ENCODE measurements at regions not wholly inside any gene's neighbourhood (a gene's known extent, or its start where the extent isn't known, plus 50 kb on each side); places are given as distances from the start of the nearest gene placed in this dataset.

- Histone ChIP-seq H3K27ac (ENCODE audit: low read depth in 2 of 2, low read length in 1 of 2) (no peak overlapping the region), H3F3A (replicated peaks; ENCODE audit: insufficient read depth) (no peaks in the 10 kb centered on the region), H2AFZ (ENCODE audit: low read depth) (no peak overlapping the region), H3K4me1 (ENCODE audit: control insufficient read depth in 1 of 2, insufficient read depth in 2 of 2, low read depth in 1 of 2, low read length in 1 of 2) (peaks cover 0 to 2% of the 10 kb centered on the region in 2 experiments; a peak in 1 of 4 replicates), H3K4me2 (no peak overlapping the region), H3K79me2 (ENCODE audit: insufficient read depth) (no peaks in the 10 kb centered on the region), H3K27me3 (ENCODE audit: insufficient read depth) (no peaks in the 10 kb centered on the region), H3K9ac (no peak overlapping the region), H3K36me3 (replicated peaks in 1 of 2; ENCODE audit: control insufficient read depth in 1 of 2, insufficient read depth in 2 of 2, low read length in 1 of 2) (no peaks in the 10 kb centered on the region), H4K20me1 (ENCODE audit: insufficient read depth) (no peaks in the 10 kb centered on the region), H3K4me3 (ENCODE audit: low read depth in 2 of 2, low read length in 1 of 2) (no peak overlapping the region), H3K9me2 (no peaks in the 10 kb centered on the region), H3K9me3 (no peaks in the 10 kb centered on the region)
- TF ChIP-seq TAF1 (IDR thresholded peaks at IDR 0.05; ENCODE audit: borderline replicate concordance, low read depth, low read length) (no peak), GABPA (IDR thresholded peaks at IDR 0.05; ENCODE audit: low read depth) (no peak), REST (IDR thresholded peaks at IDR 0.05; ENCODE audit: low read depth, low read length) (no peak), EZH2phosphoT487 (IDR thresholded peaks at IDR 0.05; ENCODE audit: borderline replicate concordance, low read depth) (no peak), ELF1 (IDR thresholded peaks at IDR 0.05) (no peak), MEF2A (IDR thresholded peaks at IDR 0.05; ENCODE audit: borderline replicate concordance, low read depth) (no peak), RCOR1 (IDR thresholded peaks at IDR 0.05; ENCODE audit: low read length) (no peak), IRF3 (IDR thresholded peaks at IDR 0.05; ENCODE audit: low read depth, low read length) (no peak), SMC3 (IDR thresholded peaks at IDR 0.05; ENCODE audit: low read depth, low read length) (no peak), RFX5 (IDR thresholded peaks at IDR 0.05; ENCODE audit: low read length) (no peak), NRF1 (IDR thresholded peaks at IDR 0.05; ENCODE audit: low read depth, low read length) (no peak), TCF12 (IDR thresholded peaks at IDR 0.05) (no peak), CHD2 (IDR thresholded peaks at IDR 0.05; ENCODE audit: low read length, partially characterized antibody) (no peak), JUND (IDR thresholded peaks at IDR 0.05) (no peak), RAD21 (IDR thresholded peaks at IDR 0.05; ENCODE audit: low read length) (no peak), FOXM1 (IDR thresholded peaks at IDR 0.05; ENCODE audit: low read depth) (no peak), FOSL2 (IDR thresholded peaks at IDR 0.05; ENCODE audit: borderline replicate concordance, low read depth) (no peak), YY1 (IDR thresholded peaks at IDR 0.05; ENCODE audit: low read depth) (no peak), NFIC (IDR thresholded peaks at IDR 0.05; ENCODE audit: borderline replicate concordance) (no peak)
- TF ChIP-seq, protein P1, sequence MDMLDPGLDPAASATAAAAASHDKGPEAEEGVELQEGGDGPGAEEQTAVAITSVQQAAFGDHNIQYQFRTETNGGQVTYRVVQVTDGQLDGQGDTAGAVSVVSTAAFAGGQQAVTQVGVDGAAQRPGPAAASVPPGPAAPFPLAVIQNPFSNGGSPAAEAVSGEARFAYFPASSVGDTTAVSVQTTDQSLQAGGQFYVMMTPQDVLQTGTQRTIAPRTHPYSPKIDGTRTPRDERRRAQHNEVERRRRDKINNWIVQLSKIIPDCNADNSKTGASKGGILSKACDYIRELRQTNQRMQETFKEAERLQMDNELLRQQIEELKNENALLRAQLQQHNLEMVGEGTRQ (IDR thresholded peaks at IDR 0.05; ENCODE audit: borderline replicate concordance, low read depth, low read length): no peak
- no peak for DNase-seq
- ChIA-PET POLR2A (no interaction called here), CTCF (no interaction called here)
- 88% methylated on average over 5 of the region's 5 CpGs for WGBS (ENCODE audit: low lambda C conversion rate)
Measured at GRCh38 chr2:172333235-172333977, 94.0 kb upstream of the ITGA6 start.
